ENCODE measurements at regions not wholly inside any gene's neighbourhood (a gene's known extent, or its start where the extent isn't known, plus 50 kb on each side); places are given as distances from the start of the nearest gene placed in this dataset.
"Not testable (repeated sequence)": the region's sequence is repeated elsewhere in the genome, so short reads cannot be mapped to it uniquely, and the experiment has no call there.

DNA sequence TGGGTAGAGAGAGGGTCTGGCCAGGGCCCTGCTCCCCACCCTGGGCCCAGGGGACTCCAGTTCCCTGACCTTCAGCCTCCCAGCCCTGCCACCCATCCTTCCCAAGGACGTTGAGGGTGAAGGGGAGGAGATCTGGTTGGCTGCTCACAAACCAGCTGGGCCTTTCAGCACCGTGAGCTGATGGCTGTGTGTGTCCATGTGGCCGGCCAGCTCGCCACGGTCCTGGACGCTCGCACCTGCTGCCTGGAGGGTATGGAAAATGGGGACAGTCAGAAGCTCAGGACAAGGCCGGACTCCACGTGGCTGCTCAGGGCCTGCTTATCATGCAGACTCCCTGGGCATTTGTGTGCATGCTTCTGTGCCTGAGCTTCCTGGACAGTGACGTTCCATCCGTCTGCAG, 110.3 kb downstream of the NPIPB11 start:
- in situ Hi-C loops (cut with HindIII; ENCODE audit: extremely low pct_ligation_motif_present, low pct_unique_long_range_greater_than_20kb); H3K4me3 ChIP-seq (replicated peaks in 1 of 3; ENCODE audit: insufficient read depth in 1 of 3, low read depth in 2 of 3, low read length in 3 of 3); H2AFZ ChIP-seq (ENCODE audit: low read length); H3K9me3 ChIP-seq (ENCODE audit: low read length); H3K27me3 ChIP-seq (ENCODE audit: control insufficient read depth in 1 of 2, insufficient read depth in 2 of 2, low read length in 2 of 2); H3K9ac ChIP-seq (ENCODE audit: insufficient read depth, low read depth, low read length); ATAC-seq; FAIRE-seq; H3K4me2 ChIP-seq (ENCODE audit: low read depth, low read length); CTCF ChIA-PET (ENCODE audit: low intra/inter-chr PET ratio, low total read pairs); H4K20me1 ChIP-seq (ENCODE audit: insufficient read depth, low read length); H3K36me3 ChIP-seq (replicated peaks in 1 of 2; ENCODE audit: control insufficient read depth in 1 of 2, insufficient read depth in 2 of 2, low read length in 2 of 2); DNase-seq (ENCODE audit: low spot score); H3K79me2 ChIP-seq (ENCODE audit: insufficient read depth, low read length); POLR2A ChIA-PET; H3K27ac ChIP-seq (ENCODE audit: extremely low read length, insufficient read depth, low read length); BruUV-seq (replicated peaks); intact Hi-C loops (cut with micrococcal nuclease; ENCODE audit: unreplicated experiment): not testable (repeated sequence)
- TF ChIP-seq, protein P1, sequence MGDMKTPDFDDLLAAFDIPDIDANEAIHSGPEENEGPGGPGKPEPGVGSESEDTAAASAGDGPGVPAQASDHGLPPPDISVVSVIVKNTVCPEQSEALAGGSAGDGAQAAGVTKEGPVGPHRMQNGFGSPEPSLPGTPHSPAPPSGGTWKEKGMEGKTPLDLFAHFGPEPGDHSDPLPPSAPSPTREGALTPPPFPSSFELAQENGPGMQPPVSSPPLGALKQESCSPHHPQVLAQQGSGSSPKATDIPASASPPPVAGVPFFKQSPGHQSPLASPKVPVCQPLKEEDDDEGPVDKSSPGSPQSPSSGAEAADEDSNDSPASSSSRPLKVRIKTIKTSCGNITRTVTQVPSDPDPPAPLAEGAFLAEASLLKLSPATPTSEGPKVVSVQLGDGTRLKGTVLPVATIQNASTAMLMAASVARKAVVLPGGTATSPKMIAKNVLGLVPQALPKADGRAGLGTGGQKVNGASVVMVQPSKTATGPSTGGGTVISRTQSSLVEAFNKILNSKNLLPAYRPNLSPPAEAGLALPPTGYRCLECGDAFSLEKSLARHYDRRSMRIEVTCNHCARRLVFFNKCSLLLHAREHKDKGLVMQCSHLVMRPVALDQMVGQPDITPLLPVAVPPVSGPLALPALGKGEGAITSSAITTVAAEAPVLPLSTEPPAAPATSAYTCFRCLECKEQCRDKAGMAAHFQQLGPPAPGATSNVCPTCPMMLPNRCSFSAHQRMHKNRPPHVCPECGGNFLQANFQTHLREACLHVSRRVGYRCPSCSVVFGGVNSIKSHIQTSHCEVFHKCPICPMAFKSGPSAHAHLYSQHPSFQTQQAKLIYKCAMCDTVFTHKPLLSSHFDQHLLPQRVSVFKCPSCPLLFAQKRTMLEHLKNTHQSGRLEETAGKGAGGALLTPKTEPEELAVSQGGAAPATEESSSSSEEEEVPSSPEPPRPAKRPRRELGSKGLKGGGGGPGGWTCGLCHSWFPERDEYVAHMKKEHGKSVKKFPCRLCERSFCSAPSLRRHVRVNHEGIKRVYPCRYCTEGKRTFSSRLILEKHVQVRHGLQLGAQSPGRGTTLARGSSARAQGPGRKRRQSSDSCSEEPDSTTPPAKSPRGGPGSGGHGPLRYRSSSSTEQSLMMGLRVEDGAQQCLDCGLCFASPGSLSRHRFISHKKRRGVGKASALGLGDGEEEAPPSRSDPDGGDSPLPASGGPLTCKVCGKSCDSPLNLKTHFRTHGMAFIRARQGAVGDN (CRISPR knock-in tag; IDR thresholded peaks at IDR 0.05), result peak; percentile 45
- TF ChIP-seq, protein P2, sequence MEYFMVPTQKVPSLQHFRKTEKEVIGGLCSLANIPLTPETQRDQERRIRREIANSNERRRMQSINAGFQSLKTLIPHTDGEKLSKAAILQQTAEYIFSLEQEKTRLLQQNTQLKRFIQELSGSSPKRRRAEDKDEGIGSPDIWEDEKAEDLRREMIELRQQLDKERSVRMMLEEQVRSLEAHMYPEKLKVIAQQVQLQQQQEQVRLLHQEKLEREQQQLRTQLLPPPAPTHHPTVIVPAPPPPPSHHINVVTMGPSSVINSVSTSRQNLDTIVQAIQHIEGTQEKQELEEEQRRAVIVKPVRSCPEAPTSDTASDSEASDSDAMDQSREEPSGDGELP (IDR thresholded peaks at IDR 0.05; ENCODE audit: borderline replicate concordance, low read depth), result peak; percentile 18; the same call in 1 of the 2 replicates
- peaks cover 66% of the 10 kb centered on the region for H3K4me1 ChIP-seq (ENCODE audit: insufficient read depth, low read length)
- 50% methylated on average over 9 of the region's 11 CpGs for WGBS (ENCODE audit: low lambda C conversion rate)

All from HepG2 (cell line).